ENCODE measurements at regions not wholly inside any gene's neighbourhood (a gene's known extent, or its start where the extent isn't known, plus 50 kb on each side); places are given as distances from the start of the nearest gene placed in this dataset.

DNA sequence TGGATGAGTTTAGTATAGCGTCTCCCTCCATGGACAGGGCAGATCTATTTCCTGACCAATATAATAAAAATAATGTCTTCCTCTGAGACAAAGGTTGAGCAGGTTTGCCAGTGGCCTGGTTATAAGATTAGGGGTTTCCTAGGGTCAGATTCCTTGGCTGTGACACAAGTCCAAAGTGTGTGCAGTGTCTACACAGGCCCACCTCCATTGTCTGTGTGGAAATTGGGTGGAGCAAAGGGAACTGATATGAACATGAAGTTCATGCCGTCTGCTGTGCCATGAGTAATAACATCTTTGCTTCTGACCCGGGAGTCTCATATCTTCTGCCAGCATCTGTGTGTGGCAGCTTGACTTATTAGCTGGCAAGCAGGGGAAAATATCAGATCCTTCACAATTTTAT, 187.7 kb upstream of the BOD1L1 start:
- Mint-ChIP-seq H3K4me1 (peaks cover 0 to 3% of the 10 kb centered on the region in 2 experiments; a peak in 1 of 4 replicates), H3K27me3 (ENCODE audit: low read depth) (no peaks in the 10 kb centered on the region; the same call in 1 of the 2 replicates)
- H3K14ac ChIP-seq (ENCODE audit: insufficient read depth, low read length) = no peak overlapping the region

More for the DNA sequence above, 187.7 kb upstream of the BOD1L1 start:
- Histone ChIP-seq H3K56ac (ENCODE audit: insufficient read length, low read depth, low read length) (no peak overlapping the region), H4K91ac (ENCODE audit: insufficient read length, low read depth, low read length) (no peak overlapping the region), H3T11ph (ENCODE audit: low read length) (no peak overlapping the region), H2BK12ac (ENCODE audit: insufficient read length, low read depth, low read length) (no peak overlapping the region), H3K9ac (ENCODE audit: extremely low read depth, insufficient read length, low read length) (no peak overlapping the region), H3K4me1 (ENCODE audit: insufficient read depth, low read length) (no peaks in the 10 kb centered on the region), H2BK5ac (ENCODE audit: insufficient read length, low read length) (no peak overlapping the region), H3K9me3 (ENCODE audit: control insufficient read depth, low read depth, low read length) (no peaks in the 10 kb centered on the region), H2BK120ac (ENCODE audit: low read depth, low read length, poor library complexity, severe bottlenecking) (no peak overlapping the region), H3K79me2 (ENCODE audit: insufficient read depth, low read length) (no peaks in the 10 kb centered on the region), H2AK5ac (ENCODE audit: insufficient read length, low read length) (no peak overlapping the region), H3K18ac (ENCODE audit: insufficient read length, low read depth, low read length) (no peak overlapping the region), H2BK15ac (ENCODE audit: low read depth, low read length) (no peak overlapping the region), H4K8ac (replicated peaks; ENCODE audit: insufficient read length, low read depth, low read length) (no peak overlapping the region), H3K4me2 (ENCODE audit: insufficient read depth, insufficient read length, low read length) (no peak overlapping the region), H3K27ac (ENCODE audit: insufficient read length, low read depth, low read length) (no peak overlapping the region), H3K23ac (ENCODE audit: insufficient read length, low read depth, low read length) (no peak overlapping the region), H3K23me2 (ENCODE audit: insufficient read length, low read depth, low read length, poor library complexity, severe bottlenecking) (no peaks in the 10 kb centered on the region), H4K5ac (ENCODE audit: insufficient read length, low read depth, low read length) (no peak overlapping the region), H2BK20ac (ENCODE audit: low read depth, low read length, poor library complexity, severe bottlenecking) (no peak overlapping the region), H2AFZ (ENCODE audit: low read length) (no peak overlapping the region), H3K79me1 (ENCODE audit: insufficient read depth, low read depth, low read length, poor library complexity, severe bottlenecking) (no peaks in the 10 kb centered on the region), H4K20me1 (ENCODE audit: control insufficient read depth, insufficient read depth, insufficient read length) (no peaks in the 10 kb centered on the region), H3K27me3 (ENCODE audit: insufficient read depth, low read length) (no peaks in the 10 kb centered on the region), H3K4ac (ENCODE audit: low read depth, low read length) (no peak overlapping the region)
- no peak overlapping the region for H3K4me3 Mint-ChIP-seq
- H3K27ac Mint-ChIP-seq = no peak overlapping the region
- no peaks in the 10 kb centered on the region for H3K36me3 Mint-ChIP-seq (ENCODE audit: insufficient read depth in 1 of 3, low read depth in 3 of 3)
- DNase-seq = no peak
- TF ChIP-seq, protein P1, sequence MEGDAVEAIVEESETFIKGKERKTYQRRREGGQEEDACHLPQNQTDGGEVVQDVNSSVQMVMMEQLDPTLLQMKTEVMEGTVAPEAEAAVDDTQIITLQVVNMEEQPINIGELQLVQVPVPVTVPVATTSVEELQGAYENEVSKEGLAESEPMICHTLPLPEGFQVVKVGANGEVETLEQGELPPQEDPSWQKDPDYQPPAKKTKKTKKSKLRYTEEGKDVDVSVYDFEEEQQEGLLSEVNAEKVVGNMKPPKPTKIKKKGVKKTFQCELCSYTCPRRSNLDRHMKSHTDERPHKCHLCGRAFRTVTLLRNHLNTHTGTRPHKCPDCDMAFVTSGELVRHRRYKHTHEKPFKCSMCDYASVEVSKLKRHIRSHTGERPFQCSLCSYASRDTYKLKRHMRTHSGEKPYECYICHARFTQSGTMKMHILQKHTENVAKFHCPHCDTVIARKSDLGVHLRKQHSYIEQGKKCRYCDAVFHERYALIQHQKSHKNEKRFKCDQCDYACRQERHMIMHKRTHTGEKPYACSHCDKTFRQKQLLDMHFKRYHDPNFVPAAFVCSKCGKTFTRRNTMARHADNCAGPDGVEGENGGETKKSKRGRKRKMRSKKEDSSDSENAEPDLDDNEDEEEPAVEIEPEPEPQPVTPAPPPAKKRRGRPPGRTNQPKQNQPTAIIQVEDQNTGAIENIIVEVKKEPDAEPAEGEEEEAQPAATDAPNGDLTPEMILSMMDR (conservative IDR thresholded peaks at IDR 0.05) = no peak
- no CpG with 5 or more reads among the region's 3 CpGs for WGBS (ENCODE audit: extremely low coverage, insufficient read length, low lambda C conversion rate)
- no peaks in the 10 kb centered on the region for H3K9me3 Mint-ChIP-seq

Data from H9 (cell line).